ENCODE measurements at regions not wholly inside any gene's neighbourhood (a gene's known extent, or its start where the extent isn't known, plus 50 kb on each side); places are given as distances from the start of the nearest gene placed in this dataset.

DNA sequence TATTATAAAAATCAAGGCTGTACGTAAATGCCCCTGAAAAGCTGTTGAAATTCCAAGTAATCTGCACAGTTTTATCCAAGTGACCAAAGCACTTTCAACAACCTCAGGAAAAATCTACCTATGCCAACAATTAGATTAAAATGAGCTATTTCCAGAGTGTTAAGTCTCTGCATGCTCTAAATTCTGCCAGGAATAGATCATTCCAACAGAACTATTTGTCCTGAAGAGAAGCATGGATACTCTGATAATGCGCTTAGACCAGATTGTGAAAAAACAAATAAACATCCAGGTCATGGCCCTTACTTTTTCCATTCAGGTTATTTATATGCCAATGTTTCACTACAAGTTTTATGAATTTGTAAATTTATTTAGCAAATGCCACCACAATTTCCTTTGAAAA is 59.1 kb downstream of the PLK2 start:
- H3K27me3 ChIP-seq (ENCODE audit: control insufficient read depth, insufficient read depth, low read length), result no peaks in the 10 kb centered on the region
- BruUV-seq (replicated peaks), result no TSS peak
- ATAC-seq (no peak), DNase-seq (ENCODE audit: low read depth, low spot score) (no peak)
- POLR2A ChIA-PET, result no interaction called here
- TF ChIP-seq, protein P1, sequence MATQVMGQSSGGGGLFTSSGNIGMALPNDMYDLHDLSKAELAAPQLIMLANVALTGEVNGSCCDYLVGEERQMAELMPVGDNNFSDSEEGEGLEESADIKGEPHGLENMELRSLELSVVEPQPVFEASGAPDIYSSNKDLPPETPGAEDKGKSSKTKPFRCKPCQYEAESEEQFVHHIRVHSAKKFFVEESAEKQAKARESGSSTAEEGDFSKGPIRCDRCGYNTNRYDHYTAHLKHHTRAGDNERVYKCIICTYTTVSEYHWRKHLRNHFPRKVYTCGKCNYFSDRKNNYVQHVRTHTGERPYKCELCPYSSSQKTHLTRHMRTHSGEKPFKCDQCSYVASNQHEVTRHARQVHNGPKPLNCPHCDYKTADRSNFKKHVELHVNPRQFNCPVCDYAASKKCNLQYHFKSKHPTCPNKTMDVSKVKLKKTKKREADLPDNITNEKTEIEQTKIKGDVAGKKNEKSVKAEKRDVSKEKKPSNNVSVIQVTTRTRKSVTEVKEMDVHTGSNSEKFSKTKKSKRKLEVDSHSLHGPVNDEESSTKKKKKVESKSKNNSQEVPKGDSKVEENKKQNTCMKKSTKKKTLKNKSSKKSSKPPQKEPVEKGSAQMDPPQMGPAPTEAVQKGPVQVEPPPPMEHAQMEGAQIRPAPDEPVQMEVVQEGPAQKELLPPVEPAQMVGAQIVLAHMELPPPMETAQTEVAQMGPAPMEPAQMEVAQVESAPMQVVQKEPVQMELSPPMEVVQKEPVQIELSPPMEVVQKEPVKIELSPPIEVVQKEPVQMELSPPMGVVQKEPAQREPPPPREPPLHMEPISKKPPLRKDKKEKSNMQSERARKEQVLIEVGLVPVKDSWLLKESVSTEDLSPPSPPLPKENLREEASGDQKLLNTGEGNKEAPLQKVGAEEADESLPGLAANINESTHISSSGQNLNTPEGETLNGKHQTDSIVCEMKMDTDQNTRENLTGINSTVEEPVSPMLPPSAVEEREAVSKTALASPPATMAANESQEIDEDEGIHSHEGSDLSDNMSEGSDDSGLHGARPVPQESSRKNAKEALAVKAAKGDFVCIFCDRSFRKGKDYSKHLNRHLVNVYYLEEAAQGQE (IDR thresholded peaks at IDR 0.05; ENCODE audit: insufficient read depth in 1 of 2, low read depth in 2 of 2, low read length in 1 of 2), result no peak
- TF ChIP-seq POLR2AphosphoS5 (IDR thresholded peaks at IDR 0.05; ENCODE audit: low read depth, low read length), result no peak
- in situ Hi-C loops (cut with HindIII; ENCODE audit: low pct_unique_long_range_greater_than_20kb, low sequenced_read_pairs), result no loop called here
- H3K4me3 ChIP-seq (ENCODE audit: low read depth in 2 of 2, low read length in 2 of 2), result no peak overlapping the region
- no peaks in the 10 kb centered on the region for H3K4me1 ChIP-seq (ENCODE audit: control insufficient read depth, insufficient read depth, low read length)
- intact Hi-C loops (cut with micrococcal nuclease; ENCODE audit: unreplicated experiment), result no loop called here
- no peaks in the 10 kb centered on the region for H3K36me3 ChIP-seq (ENCODE audit: control insufficient read depth, insufficient read depth, low read length)
- H3K9me3 ChIP-seq (ENCODE audit: control insufficient read depth, insufficient read depth, low read depth, low read length), result no peaks in the 10 kb centered on the region
- CTCF ChIA-PET, result no interaction called here
- H3K27ac ChIP-seq (ENCODE audit: low read length), result no peak overlapping the region

DNA sequence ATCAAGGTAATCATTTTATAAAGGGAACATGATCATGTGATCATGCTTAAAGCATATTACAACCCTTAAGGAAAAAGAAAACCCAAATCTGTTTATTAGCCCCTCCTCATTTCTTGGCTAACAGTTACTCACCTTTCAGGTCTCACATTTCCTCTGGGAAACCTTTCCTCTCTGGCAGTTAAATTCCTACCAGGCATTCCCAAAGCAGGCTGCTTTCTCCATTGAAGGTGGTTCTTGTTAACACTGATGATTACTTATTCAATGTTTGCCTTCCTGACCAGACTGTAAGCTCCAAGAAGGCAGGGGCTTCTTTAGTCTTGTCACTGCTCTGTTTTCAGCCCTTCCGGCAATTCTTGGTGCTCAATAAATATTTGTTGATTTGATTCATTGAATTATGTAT is 59.9 kb downstream of the PLK2 start:
- in situ Hi-C loops (cut with HindIII; ENCODE audit: low pct_unique_long_range_greater_than_20kb, low sequenced_read_pairs), result no loop called here
- ATAC-seq (no peak), DNase-seq (ENCODE audit: low read depth, low spot score) (no peak)
- TF ChIP-seq, protein P1 (IDR thresholded peaks at IDR 0.05; ENCODE audit: insufficient read depth in 1 of 2, low read depth in 2 of 2, low read length in 1 of 2), result no peak
- Histone ChIP-seq H3K27ac (ENCODE audit: low read length) (no peak overlapping the region), H3K9me3 (ENCODE audit: control insufficient read depth, insufficient read depth, low read depth, low read length) (no peaks in the 10 kb centered on the region), H3K27me3 (ENCODE audit: control insufficient read depth, insufficient read depth, low read length) (no peaks in the 10 kb centered on the region), H3K4me1 (ENCODE audit: control insufficient read depth, insufficient read depth, low read length) (no peaks in the 10 kb centered on the region), H3K4me3 (ENCODE audit: low read depth in 2 of 2, low read length in 2 of 2) (no peak overlapping the region), H3K36me3 (ENCODE audit: control insufficient read depth, insufficient read depth, low read length) (no peaks in the 10 kb centered on the region)
- intact Hi-C loops (cut with micrococcal nuclease; ENCODE audit: unreplicated experiment), result no loop called here
- no TSS peak for BruUV-seq (replicated peaks)
- ChIA-PET POLR2A (no interaction called here), CTCF (no interaction called here)

DNA sequence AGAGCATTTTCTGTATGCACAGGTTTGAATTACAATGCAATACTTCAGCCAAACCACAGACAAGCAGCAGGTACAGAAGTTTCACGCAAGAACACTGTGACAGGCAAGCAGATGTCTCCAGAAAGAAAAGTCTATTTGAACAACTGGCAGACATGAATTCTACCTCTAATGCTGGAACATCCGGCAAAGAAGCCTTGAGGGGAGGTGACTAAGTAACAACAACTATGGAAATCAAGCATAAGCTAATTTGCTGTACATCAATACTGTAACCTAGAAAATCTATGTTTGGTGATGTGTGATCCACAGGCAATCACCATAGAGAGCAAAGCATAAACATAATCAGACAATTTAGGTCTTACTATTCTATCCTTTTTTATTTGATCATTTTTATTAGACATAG is 65.5 kb downstream of the PLK2 start:
- Histone ChIP-seq H3K27ac (ENCODE audit: low read length) (no peak overlapping the region), H3K4me3 (ENCODE audit: low read depth in 2 of 2, low read length in 2 of 2) (no peak overlapping the region), H3K27me3 (ENCODE audit: control insufficient read depth, insufficient read depth, low read length) (no peaks in the 10 kb centered on the region), H3K4me1 (ENCODE audit: control insufficient read depth, insufficient read depth, low read length) (no peaks in the 10 kb centered on the region), H3K36me3 (ENCODE audit: control insufficient read depth, insufficient read depth, low read length) (no peaks in the 10 kb centered on the region), H3K9me3 (ENCODE audit: control insufficient read depth, insufficient read depth, low read depth, low read length) (no peaks in the 10 kb centered on the region)
- in situ Hi-C loops (cut with HindIII; ENCODE audit: low pct_unique_long_range_greater_than_20kb, low sequenced_read_pairs) (no loop called here), intact Hi-C loops (cut with micrococcal nuclease; ENCODE audit: unreplicated experiment) (no loop called here)
- ChIA-PET CTCF (no interaction called here), POLR2A (no interaction called here)
- DNase-seq (ENCODE audit: low read depth, low spot score), result no peak
- no peak for ATAC-seq
- TF ChIP-seq TCF7L2 (IDR thresholded peaks at IDR 0.05; ENCODE audit: low read depth, low read length) (no peak), SIN3A (IDR thresholded peaks at IDR 0.05; ENCODE audit: borderline replicate concordance, insufficient read depth, low read depth, low read length) (no peak), POLR2AphosphoS5 (IDR thresholded peaks at IDR 0.05; ENCODE audit: low read depth, low read length) (no peak)
- TF ChIP-seq, protein P1 (IDR thresholded peaks at IDR 0.05; ENCODE audit: insufficient read depth in 1 of 2, low read depth in 2 of 2, low read length in 1 of 2), result no peak
- TF ChIP-seq, protein P2, sequence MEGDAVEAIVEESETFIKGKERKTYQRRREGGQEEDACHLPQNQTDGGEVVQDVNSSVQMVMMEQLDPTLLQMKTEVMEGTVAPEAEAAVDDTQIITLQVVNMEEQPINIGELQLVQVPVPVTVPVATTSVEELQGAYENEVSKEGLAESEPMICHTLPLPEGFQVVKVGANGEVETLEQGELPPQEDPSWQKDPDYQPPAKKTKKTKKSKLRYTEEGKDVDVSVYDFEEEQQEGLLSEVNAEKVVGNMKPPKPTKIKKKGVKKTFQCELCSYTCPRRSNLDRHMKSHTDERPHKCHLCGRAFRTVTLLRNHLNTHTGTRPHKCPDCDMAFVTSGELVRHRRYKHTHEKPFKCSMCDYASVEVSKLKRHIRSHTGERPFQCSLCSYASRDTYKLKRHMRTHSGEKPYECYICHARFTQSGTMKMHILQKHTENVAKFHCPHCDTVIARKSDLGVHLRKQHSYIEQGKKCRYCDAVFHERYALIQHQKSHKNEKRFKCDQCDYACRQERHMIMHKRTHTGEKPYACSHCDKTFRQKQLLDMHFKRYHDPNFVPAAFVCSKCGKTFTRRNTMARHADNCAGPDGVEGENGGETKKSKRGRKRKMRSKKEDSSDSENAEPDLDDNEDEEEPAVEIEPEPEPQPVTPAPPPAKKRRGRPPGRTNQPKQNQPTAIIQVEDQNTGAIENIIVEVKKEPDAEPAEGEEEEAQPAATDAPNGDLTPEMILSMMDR (IDR thresholded peaks at IDR 0.05), result no peak
- no TSS peak for BruUV-seq (replicated peaks)

Measured in Panc1 (cell line).